ENCODE measurements at regions not wholly inside any gene's neighbourhood (a gene's known extent, or its start where the extent isn't known, plus 50 kb on each side); places are given as distances from the start of the nearest gene placed in this dataset.

DNA sequence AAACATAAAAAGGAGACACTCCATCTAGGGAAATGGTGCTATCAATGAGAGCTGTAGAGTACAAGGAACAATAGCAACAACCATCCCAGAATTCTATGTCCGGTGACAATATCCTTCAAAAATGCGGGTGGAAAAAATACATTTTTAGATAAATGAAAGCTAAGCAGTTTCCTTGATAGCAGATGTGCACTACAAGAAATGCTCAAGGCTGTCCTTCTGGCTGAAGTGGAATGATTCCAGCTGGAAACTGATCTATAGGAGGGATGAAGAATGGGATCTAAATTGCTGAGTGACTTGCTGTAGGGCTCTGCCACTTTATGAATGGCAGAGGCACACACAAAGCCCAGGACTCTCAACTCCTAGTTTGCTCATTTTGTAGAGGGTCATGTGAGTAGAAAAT is 763.1 kb downstream of the C6orf118 start:
- DNase-seq = no peak

DNA sequence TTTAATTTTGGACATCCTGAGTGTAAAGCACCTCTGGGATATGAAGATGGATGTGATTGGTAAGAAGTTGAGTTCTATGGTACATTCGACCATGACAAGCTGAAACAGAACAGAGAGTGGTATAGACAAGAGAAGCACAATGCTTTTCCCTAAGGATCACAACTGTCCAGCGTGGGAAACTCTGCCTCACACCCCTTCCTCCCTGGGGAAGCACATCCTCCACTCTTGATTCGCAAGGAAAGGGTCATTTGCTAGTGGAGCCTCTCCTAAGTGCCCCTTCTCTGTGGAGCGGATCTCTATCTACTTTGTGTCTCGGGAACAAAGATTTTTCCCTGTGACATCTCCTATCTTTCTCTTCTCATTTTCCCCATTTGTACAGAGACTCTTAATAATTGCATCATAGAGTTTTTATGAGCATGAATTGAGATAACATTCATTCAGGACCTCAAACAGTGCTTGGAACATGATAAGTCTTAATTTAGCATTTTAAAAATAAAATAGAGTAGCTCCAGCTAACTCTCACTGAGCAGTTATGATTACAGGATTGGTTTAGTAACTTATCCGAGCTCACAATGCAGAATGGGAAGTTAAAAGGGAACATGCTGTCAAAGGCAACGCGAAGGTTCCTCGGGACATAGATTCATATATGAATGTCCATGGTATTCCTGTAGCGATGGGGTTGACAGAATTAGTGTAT is 775.2 kb downstream of the C6orf118 start:
- no peak for DNase-seq

DNA sequence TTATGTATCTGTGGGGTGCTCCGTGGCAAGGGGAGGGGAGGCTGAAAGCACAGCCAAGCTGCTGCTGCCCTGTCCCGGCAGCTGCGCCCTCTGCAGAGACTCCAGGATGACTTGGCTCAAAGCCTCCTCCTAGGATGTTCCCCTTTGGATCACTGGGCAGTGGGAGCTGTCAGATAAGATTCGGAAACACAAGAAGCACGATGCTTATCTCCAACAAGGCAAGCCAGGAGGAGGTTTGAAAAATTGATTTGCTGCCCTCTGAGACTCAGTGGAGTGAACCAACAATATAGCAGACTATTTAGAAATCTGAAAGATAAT is 776.4 kb downstream of the C6orf118 start:
- DNase-seq = no peak

DNA sequence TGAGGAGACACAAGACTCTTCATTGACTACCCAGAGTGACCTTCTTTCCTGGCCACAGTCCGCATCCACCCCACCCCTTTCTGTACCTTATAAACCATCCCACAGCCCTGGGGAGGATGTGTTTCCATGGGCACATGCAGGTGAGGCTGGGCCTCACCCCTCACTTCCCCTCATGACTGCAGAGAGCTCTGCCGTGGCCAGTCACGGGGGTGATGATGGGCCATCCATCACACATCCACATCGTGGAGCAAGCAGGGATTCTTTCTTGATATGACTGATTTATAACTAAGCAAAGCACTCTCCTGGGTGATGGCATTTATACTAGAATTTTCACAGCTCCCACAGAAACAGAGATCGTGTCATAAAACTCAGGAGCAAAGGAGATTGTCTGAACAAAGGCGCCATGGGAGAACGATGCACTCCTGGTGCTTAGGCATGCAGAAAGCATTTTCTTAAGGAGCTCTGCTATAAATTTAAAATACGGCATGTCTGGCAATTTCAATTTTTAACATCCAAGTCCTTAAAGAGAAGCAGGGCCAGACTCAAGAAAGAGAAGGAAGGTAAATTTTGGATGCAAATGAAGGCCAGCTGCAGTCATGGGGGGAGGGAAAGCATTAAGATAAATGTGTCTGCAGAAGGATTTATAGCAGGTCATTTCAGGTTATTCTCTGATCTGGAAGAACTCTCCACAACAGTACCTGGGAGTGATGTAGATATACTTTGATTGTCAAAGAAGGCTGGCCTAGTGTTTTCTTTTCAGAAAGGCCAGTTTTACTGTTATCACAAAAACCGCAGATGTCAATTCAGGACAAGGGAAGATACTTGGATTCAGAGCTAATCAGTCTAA is 777.0 kb downstream of the C6orf118 start:
- DNase-seq = no peak

DNA sequence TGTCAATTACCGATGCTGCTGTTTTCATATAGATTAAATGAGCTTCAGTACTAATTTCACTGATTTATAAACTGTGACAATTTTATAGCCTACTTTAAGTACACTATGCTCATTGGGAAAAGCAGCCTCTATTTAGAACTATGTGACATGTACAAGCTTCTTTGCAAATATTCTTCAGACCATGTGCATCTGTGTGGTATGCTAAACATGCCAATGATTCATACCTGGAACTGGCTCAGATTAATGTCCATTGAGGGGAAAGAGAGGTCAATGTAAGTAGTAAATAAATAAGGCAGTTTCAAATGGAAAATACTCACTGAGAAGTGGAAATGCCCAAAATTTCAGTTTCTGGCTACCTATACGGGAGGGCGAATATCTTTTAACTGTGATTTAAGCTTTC is 777.7 kb downstream of the C6orf118 start:
- DNase-seq = no peak

DNA sequence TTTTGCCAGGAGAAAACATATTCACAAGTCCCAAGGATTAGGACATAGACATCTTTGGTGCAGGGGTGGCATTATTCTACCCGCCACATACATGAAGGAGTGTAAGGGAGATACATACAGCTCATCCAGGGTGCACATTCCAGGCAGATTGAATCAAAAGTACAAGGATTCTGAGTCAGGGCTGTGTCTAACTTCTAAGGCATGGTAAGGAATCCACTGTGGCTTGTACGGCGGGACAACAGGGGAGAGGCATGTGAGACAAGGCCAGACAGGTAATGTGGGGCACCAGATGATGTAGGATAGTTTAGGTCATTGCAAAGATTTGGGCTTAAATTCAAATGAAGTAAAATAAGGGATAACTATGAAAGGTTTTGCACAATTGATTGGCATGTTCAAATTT is 780.9 kb downstream of the C6orf118 start:
- no peak for DNase-seq

DNA sequence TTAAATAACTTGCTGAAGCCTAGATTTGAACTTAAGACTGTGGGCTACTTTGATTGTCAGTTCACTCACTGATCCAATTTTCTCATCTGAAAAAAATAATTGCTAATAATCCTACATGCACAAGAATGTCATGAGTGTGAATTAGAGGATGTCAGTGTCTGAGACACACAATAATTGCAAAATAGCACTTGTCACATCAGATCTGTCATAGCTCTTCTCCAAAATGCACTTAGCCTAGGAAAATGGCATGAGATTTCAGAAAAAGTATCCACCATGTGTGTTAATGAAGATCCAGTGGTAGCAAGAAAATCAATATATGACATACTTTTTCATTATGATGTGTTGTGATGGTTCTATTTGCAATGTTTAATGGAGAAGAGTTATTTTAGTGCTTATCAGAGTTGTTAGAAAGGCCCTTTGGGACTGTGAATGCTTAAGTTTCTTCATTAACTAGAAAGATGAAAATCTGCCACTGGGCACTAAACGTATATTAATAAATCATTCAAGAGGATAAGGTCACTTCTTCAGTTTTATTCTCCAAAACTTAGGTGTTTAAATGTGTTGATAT is 786.2 kb downstream of the C6orf118 start:
- DNase-seq = no peak

DNA sequence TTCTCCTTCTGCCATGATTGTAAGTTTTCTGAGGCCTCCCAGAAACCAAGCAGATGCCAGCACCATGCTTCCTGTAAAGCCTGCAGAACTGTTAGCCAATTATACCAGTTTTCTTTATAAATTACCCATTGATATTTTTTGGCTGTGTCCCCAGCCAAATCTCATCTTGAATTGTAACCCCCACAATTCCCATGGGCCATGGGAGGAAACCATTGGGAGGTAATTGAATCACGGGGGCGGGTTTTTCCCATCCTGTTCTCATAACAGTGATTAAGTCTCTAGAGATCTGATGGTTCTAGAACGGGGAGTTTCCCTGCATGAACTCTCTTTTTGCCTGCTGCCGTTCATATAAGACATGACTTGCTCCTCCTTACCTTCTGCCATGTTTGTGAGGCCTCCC is 788.5 kb downstream of the C6orf118 start:
- no peak for DNase-seq

DNA sequence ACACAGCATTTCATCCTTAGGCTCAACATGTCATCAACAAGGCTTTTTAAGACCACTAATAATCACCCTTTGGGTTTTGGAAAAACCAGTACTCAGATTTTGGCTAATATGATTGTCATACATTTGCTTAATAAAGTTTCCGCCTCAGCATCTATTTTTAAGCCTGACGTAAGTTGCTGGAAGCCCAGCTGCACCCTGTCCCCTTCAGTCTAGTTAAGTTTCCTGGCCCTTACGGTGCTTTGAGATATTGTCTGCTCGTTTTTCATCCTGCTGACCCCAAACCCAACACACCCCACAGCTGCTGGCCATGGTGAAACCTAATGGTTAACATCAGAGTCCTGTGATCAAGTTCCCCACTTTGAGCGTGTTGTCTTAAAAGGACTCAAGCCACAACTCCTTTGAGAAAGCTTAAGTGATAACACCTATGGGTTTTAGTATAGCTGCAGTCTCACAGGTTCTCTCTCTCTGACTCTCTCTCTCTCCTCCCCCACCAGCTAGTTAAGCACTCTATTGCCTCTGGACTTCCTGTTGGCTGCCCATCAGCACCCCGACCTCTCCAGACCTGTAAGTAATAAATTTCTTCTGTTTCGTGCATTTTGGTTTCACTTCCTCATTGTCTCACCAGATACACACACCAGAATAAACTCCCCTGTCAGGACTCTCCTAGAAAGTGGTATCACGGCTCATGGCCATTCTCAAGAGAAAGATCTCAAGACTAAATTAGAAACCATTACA is 802.0 kb downstream of the C6orf118 start:
- no peak for DNase-seq

DNA sequence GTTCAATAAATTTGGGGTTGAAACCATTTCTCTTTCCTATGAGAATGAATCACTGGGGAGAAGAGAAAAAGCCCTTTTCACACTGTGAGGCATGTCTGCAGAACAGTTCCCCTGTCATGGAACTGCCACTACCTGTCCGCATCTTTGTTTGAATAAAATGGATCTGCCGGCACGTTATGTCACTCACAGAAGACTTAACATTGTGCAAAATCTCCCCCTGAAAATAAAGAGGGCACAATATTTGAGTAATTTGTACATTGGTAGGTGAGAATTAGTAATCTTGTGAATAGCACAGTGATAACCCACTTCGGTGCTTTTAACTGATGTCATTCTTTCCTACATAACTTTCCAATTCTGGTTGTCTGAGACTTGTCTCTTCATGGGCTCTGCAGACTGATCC is 804.0 kb downstream of the C6orf118 start:
- no peak for DNase-seq

DNA sequence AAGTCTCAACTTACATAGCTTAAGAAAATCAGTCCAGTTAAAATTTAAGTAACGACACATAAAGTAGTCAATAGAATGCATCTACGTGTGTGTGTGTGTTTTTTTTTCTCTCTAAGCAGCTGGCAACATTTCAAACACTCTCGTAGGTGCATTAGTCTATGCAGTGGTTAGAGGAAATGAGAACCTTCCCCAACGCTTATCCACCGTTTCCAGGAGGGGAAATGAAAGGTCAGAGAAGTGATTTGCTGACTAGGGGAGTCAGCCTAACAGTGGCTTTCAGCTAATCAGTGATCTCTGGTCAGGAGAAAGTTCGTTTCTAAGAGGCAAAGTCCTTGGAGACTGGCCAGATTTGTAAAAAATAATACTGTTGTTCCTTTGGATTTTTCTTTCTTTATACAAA is 806.6 kb downstream of the C6orf118 start:
- no peak for DNase-seq

DNA sequence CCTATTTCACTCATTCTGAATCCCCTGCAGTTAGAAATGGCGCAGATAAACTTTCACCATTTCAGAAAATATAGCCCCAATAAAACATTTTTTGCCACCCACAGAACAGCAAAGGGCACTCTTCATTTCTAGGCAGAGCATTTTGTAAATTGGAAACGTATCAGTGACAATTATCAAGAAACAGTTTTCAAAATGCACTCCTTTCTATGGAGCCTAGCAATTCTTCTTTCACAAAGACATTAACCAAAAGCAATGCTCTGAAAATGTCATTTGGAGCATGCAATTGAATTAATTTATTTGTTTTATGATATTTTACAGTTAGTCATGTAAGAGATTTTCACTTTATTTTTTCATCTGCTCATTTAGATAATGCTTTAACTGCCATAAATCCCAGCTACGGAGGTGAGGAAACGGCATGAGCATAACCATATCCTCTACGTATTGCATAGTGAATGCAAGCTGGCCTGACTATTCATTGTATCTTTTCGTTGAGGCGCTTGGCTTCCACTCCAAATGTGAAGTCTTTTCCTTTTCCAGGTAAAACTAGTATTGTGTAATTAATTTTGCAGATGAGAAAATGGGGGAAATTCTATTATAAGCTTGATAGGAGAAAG is 813.4 kb downstream of the C6orf118 start:
- DNase-seq = no peak

DNA sequence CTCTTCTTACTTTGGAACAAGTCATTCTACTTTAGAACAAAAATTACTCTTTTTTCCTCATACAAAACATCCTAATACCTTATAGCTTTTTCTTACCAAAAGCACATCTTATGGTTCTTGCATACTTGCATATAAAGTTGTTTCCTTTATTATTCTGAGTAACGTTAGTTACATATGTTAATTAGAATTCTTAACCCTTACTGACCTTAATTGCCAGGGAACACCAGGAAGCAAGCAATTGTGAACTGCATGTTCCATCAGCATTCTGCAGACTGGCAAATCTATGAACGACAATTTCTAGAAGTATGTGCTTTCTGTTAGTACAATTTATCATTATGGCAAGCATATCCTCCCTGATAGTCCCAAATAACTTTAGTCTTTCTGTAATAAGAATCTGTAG is 831.0 kb downstream of the C6orf118 start:
- no peak for DNase-seq

DNA sequence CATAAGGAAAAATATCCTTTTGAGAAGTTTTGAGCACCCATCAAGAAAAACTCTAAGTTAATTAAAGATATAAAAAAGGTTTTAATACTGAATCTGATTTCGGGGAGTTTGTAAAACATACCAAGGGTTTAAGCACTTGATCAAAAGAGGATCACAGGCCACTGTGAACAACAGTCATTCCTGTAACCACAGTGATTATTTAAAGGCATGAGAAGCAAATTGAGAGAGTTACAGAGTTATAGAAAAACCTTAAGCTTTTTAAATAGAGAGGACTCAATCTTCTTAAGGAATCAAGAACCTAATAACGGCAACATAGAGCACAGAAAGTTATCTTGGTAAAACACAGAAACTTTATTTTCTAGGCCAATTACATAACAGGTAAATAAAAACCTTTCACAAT is 831.6 kb downstream of the C6orf118 start:
- no peak for DNase-seq

DNA sequence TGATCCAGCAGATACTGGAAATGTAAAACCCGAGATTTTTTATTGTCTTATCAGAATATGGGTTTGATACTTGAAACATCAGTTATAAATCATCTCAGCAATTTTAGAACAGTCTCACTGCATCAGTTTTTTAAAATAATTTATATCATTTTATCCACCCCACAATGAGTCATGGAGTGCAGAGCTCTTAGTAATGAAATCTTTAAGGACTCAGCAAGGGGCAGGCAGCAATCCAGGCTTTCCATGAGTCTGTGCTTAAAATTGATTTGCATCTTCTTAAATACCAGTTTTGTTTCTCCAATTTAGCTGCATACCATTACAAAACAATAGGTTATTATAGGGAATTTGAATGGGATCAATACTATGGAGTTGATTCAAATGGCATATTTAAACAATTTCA is 832.3 kb downstream of the C6orf118 start:
- no peak for DNase-seq

DNA sequence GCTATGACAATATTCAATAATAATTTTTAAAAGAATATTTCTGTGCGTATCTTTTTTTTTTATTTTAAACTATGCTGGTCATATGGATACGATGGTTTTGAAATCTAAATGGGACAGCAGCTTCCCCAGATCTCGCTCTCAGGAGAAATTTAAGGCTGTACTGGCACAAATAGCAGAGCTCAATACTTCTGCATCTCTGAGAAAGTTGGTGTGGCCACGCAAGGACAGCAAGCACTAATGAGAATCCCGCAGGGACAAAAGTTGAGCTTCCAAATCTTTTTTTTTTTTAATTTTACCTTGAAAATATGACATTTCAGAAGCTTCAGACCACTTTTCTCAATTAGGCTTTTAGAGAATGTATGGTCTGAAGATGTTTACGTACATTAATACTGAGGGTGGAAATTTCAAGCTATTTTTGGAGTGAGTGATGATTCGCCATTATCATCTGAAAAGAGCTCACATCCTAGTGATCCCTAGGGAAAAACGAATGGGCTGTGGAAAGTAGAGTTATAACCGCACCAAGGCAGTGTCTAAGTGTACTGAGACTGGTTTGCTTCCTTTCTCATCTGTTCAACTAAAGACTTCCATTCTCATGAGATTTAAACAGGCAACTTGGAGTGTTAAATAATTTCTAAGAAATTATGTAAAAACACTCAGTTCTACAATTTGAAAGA is 840.0 kb downstream of the C6orf118 start:
- no peak for DNase-seq

DNA sequence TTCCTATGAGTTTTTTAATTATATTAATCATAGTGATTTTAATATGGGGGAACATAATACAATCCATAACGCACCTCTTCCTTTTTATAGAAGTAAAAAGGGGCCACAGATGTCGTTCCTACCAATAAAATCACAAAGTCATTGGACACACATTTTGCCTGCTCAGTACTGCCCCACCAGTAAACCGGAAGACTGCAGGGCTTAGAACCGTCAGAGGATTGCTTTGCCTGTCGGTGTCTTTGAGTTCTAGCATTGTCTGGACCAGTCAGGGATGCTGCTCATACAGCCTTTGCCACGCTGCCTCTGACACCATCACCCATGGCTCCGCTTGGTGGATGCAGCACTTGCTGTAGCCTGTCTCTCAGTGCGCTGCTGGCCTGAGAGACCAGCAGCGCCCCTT is 853.6 kb downstream of the C6orf118 start:
- no peak for DNase-seq

DNA sequence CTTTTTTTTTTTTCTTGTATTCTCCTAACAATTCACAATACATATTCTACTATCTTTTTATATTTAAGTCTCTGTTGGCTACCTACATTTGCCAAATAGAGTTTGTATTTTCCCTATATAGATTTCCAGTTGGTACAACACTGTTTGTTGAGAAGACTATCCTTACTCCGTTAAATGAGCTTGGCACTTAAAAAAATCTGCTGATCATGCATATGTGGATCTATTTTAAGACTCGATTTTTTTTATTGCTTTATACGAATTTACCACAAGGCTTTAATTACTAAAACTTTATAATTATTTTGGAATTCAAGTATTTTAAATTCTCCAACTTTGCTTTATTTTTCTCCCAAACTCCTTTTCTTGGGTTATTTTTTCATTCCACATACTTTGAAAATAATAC is 855.6 kb downstream of the C6orf118 start:
- no peak for DNase-seq

DNA sequence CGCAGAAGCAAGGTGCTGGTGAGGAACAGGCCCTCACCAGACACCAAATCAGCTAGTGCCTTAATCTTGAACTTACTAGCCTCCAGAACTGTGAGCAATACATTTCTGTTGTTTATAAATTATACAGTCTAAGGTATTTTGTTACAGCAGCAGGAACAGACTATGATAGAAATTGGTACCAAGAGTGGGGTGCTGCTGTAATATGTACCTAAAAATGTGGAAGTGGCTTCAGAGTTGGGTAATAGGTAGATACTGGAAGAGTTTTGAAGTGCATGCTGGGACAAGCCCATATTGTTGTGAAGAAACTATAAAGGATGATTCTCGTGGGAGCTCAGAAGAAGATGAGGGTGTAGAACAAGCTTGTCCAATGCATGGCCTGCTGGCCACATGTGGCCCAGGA is 866.8 kb downstream of the C6orf118 start:
- no peak for DNase-seq

DNA sequence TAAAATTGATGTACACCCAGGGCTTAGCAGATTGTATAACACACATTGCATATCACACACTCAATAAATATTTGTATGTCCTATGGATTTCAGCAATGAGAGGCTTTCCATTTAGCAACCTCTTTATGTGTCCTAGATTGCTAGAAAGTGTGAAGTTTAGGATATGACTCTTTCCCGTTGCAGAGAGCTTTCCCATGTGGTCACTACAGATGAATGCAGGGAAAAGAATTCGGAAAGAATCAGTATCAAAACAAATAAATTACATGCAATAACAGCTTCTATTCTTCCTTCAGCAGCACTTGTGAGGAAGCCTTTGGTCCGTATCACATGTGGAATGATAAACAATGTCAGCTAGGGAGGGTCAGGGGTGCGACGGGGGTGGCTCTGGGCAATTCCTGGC is 870.1 kb downstream of the C6orf118 start:
- no peak for DNase-seq

DNA sequence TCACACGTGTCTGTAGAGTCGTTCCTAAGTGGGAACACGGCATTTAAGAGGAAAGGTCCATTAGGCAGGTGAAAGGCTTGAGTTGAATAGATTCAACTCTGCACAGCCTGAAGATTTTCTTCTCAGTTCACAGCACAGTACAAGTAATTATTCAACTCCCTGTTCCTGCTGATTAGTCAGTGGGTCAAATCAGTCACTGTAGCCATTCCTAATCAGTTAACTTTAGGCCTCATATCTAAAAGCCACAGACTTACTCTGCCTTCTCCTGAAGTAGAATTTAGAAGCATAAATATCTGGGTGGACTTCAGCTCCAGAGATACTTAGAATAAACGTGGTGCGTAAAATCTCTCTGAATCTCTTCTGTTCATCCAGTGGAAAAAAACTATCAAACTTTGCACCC is 872.4 kb downstream of the C6orf118 start:
- DNase-seq = no peak

DNA sequence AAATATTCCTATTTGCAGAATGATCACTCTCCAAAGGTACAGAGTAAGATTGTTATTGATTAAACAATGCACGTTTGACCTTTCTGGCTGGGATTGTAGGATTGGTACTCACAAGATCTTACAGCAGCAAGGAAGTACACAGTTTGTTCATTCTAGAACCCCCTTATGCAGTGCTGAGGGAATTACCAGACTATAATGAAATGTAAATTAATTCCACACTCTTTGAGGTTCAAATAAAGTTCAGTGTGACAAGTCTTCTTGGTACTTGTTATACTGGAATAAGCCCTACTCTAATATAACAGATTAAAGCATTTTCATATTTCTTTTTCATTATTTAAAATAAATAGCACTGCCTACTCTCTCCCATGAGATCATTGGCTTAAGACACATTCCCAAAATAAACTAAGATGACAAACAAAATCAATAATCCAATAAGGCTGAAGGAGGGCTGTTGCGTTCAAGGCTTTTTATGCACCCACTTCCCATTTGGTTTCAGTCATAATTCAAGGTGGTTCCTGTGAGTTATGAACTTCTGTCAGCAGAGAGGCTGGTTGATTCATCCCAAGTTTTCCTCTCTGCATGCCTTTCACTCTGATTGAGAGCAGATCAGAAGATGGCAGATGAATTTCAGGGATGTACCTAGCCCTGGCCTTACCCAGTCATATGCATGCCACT is 881.5 kb downstream of the C6orf118 start:
- no peak for DNase-seq
